ENCODE measurements at regions not wholly inside any gene's neighbourhood (a gene's known extent, or its start where the extent isn't known, plus 50 kb on each side); places are given as distances from the start of the nearest gene placed in this dataset.

DNA sequence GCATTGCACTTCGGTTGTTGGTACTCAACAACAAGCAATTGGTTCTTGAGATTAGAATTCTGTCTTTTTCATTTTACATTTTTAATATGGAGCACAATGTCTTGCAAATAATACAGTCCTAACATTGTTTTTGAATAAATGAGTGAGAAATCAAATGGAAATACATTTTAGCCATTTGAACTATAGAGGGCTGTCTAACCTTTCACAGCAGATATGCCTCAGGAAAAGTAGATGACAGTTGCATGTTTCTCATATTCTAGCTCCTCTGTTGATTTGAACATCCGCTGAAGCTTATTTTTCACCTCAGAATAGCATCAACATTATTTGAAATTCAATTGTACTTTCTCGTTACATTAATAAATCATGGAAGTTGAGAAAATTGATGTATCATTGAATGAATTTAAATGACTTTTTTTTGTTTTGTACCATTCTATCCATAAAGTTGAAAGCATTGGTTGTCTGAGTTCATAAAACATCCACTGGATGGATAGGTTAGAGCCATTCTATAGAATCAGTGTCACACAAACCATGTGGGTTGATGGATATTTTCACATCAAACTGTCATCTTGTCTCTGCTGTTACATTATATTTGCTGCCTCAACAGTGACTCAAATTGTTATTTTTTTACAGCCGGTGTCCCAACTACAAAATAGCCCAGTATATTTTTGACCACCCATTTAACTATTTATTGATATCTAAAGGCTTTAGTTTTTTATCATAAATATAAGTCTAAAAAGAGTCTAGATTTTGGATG lies 928.3 kb downstream of the NSUN3 start:
- no peak for DNase-seq (ENCODE audit: low spot score)

DNA sequence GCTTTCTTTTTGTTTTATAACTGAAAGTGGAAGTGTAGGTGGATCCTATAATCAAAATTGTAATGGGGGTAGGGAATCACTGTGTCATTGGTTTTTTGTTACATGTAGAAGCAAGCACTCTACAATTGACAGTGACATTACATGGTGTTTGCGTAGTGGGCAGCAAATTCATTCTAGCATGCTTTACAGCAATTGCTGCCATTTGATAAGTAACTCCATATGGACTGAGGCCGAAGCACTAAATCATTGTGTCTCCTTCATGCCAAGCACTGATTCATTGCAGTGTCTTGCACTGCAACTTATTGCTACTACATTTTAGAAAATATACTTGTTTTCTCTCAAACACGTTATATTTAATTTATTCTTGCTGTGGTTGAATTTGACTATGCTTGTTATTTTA lies 933.9 kb downstream of the NSUN3 start:
- DNase-seq (ENCODE audit: low spot score), result no peak

DNA sequence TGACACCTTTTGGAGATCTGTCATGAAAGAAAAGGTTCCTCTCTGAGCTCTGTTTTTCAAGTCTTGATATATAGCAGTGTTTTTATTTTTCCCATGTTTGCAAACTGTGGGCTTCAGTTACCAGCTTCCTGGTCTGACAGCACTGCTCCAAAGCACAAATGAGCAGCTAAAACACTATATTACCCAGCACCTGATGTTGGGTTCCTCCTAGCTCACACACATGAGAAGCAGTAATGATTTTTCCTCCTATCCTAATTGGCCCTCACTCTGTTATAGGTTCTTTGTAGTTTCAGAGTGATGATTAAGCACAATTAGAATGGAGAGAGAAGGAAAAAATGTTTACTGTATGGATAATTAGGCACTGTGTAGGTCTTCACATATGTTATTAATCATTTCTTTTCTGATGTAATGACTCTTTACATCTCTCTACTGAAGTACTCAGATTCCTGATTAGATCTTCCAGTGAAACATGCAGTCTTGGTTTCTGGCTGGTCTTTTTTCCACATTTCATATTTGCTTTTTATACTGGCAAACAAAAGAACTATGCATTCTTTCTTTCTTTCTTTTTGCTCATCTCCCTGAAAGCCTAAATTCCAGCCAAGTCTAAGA lies 939.7 kb downstream of the NSUN3 start:
- DNase-seq (ENCODE audit: low spot score), result no peak

DNA sequence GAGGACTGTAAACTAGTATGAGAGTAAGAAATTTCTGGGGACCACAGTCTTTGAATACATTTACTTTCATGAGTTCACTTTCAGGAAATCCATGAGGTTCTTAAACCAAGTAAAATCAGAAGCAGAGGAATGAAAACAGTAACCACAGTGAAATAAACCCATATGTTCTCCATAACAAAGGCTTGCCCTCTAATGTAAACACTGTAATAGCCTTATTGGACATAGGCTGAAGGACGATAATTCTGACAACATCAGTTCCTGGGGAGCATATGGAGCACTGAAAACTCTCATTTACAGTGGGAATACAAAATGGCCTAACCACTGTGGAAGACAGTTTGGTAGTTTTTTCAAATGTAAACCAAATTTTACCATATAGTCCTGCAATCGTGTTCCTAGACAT lies 965.8 kb downstream of the NSUN3 start:
- DNase-seq (ENCODE audit: low spot score), result no peak

DNA sequence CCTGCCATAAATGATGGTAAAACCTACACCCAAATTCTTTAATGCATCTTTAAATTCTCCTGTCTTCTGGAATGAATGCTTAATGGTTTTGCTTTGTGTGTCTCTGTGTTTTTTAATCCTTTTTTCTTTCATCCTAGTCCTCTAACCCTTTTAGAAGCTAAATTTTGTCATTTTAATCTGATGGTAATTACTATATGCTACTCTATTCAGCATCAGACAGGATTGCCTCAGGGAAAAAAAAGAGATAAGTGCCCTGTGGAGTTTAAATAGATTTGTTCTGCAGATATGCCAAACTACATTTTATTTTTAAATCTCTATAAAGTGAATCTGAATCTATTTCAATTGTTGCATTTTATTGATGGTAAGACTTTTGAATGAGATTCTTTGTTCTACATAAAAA lies 966.8 kb downstream of the NSUN3 start:
- DNase-seq (ENCODE audit: low spot score), result no peak

DNA sequence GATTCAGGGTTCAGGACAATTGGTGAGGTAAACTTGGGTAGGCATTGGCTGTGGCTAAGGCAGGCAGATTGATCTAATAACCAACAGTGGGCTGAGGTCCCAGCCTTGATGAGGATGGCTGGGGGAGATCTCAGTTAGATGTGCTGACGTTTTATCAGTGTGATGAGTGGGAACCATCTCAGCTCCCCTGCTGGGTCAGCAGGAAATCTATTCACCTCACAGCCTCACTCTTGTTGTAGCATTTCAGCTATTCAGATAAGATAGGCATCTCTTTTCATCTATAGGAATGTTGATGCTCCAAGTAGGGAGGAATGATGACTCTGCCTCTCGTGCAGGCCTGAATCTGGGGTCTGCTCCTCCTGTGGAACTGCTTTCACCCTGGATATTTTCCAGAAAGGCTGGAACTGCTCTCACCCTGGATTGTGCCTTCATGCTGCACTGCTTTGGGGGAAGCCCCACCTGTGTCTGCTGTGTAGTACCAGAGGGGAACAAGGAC lies 973.7 kb downstream of the NSUN3 start:
- no peak for DNase-seq (ENCODE audit: low spot score)

DNA sequence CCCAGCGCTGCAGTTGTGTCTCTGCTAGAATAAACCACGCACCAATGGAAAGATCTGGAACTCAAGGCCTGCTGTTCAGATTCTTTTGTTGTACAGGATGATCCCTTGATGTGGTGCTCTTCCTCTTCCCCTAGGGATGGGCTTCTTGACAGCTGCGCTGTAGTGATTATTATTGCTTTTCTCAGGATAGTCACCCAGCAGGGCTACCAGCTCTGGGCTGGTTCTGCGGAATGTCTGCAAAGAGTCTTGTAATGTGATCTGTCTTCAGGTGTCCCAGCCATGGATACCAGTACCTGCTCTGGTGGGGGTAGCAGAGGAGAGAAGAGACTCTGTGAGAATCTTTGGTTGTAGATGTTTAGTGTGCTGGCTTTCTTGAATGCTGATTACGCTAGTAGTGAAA lies 974.2 kb downstream of the NSUN3 start:
- DNase-seq (ENCODE audit: low spot score), result no peak

DNA sequence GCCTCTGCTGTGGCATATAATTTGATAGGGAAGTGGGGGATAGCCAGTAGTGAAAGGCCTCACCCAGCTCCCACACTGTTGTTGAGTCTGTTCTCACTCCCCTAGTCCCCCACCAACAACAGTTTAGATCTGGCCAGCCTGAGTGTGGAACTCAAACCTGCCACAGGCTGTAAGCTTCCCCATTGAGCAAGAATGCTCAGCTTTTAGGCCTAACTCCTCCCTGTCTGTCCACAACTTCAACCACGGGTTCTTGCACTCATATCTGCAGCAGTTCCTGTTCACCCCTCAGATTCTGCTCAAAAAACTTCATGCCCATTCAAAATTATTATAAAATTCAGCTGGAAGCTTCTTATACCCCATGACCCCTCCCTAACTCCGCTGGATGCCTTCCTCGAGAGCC lies 975.1 kb downstream of the NSUN3 start:
- DNase-seq (ENCODE audit: low spot score), result no peak

DNA sequence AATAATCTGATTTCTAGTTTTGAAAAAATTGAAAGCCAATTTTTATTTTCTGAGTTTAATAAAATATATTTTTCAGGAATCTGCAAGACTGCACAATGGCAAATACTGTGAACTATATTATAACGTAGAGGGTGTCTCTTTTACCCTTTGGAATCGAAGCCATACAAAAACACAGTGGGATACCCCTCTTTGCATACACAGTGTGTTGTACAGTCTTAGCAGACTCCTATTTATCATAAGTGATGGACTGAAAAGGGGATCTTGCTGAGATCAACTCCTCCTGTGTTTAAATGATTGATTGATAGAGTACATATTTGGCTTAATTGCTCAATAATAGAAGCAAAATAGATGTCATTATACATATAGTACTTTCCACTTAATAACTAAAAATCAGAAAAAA lies 981.2 kb downstream of the NSUN3 start:
- no peak for DNase-seq (ENCODE audit: low spot score)

DNA sequence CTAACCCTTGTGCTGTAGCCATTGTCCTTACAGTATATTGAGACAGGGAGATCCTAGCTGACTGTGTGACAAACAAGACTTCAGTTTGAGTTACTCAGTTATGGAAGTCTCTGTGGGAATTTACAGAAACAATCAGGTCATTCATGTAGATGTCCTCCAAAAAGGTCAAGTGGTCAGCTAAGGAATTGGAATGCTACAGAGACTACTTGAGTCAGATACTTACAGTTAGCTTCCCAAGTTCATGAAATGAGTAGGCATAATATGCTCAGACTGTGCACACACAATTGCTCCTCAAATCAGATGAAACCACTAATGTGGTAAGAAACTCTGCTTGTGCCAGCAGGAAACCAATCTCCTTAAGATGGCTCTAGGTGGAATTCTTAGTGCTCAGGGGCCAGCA lies 985.7 kb downstream of the NSUN3 start:
- no peak for DNase-seq (ENCODE audit: low spot score)

DNA sequence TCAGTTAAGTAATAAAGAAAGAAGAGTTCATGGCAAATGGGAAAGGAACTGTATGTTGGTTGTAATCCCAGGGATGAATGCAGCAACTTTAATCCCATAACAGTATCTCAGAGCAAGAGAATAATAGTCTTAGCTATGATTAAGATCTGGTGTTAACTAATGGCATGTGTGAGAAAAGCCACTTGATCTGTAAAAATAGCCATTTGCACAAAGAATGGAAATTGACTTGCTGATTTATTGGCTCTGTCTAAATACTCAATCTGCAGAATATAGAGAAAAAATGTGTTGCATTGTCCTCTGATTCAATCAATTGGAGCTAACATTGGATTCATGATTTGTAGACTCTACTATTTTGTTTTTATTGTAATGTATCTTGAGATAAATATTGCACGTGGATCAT lies 987.0 kb downstream of the NSUN3 start:
- DNase-seq (ENCODE audit: low spot score), result no peak

DNA sequence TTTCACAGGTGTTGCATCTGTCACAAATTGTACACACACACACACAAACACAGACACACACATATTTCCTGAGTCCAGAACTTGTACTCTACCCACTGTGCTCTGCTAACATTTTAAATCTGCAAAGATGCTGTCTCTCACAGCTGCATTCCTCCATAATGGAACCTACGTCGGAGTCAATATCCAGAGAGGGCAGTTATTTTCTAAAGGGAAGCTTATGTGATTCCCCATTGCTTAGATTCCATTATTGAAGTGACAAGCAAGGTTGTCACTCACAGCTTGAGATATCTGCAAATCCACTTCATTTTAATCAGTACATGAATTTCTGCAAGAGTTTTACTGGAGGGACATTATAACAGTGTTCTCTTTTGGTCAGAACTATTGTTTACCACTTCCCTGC lies 992.4 kb downstream of the NSUN3 start:
- no peak for DNase-seq (ENCODE audit: low spot score)

DNA sequence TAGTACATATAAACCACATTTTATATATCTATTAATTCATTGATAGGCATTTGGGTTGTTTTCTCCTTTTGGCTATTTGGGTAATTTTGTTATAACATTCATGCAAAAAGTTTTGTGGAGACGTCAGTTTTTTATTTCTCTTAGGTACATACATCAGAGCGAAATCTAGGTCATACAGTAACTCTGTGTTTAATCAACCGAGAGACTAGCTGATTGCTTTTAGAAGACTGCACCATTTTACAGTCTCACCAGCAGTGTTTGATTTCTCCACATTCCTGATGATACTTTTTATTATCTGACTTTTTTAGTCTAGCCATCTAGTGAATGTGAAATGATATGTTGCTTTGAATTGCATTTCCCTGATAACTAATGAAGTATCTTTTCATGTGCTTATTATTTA lies 1019.3 kb downstream of the NSUN3 start:
- DNase-seq (ENCODE audit: low spot score), result no peak

DNA sequence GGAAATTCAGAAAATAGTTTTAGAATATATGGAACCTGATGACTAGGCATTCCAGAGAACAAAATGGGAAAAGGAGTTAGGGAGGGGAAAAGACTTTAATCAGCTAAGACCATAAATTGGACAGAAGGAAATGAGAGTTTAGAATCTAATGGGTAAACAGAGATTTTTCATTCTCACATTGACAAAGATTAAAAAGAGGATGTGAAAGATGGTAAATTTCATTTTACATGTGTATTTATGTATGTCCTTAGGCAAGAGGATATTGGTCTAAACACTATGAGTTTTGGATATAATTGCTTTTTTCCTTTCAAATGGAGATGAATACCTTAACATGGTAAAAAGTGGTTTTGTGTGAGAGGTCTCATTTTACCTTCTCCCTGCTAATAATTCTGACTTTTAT lies 1021.9 kb downstream of the NSUN3 start:
- DNase-seq (ENCODE audit: low spot score), result no peak

DNA sequence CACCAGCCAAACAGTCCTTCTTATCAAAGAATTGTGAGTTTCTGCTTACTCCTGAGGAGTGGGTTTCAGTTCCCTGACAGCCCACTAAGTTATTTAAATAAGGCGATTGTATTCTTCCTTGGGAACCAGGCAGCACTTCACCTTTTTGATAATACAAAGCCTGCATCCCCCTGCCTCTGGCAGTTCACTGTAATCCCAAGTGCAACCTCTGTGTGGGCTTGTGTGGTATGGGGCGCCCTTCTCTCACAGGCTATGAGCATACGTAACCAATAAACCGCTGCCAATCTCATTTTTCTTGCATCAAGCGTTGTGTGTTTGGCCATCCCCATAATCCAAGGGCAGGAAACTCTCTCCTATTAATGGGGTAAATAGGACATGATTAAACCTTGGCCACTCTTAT lies 1025.6 kb downstream of the NSUN3 start:
- DNase-seq (ENCODE audit: low spot score), result no peak

DNA sequence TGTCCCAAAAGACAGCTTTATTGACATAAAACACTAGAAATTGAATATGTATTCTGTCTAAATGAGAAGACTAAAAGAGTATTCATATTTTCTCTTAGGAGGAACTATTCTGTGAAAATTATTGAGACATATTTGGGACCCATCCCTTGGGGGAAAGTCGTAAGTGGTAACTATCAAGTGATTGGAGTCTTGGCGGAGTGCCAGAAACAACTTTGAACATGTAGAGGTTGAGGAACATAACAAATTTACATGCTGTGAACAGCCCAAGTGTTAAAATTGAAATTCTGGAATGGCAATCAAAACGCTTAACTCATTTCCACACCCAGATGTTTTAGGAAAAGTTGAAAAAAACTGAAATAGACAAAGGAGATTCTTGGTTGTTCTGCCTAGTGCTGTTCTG lies 1034.6 kb downstream of the NSUN3 start:
- DNase-seq (ENCODE audit: low spot score), result no peak

DNA sequence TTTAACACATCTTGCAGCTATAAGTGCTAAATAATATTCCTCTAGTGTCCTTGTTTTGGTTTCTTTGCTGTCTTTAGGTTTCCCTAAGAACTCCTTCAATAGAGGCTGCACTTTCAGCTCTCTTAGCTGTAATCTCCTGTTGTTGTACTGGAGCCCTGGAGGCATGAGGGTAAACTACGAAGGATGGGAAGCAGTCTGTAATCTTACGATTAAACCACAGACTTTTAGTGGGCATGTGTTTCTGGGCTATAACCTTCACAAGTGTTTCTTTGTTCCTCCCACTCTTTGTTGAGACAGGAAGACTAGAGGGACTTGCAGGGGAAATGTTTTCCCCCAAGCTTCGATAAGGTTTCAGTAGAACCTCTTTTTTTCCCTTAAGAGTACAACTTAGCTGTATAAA lies 1058.1 kb downstream of the NSUN3 start:
- DNase-seq (ENCODE audit: low spot score), result no peak

DNA sequence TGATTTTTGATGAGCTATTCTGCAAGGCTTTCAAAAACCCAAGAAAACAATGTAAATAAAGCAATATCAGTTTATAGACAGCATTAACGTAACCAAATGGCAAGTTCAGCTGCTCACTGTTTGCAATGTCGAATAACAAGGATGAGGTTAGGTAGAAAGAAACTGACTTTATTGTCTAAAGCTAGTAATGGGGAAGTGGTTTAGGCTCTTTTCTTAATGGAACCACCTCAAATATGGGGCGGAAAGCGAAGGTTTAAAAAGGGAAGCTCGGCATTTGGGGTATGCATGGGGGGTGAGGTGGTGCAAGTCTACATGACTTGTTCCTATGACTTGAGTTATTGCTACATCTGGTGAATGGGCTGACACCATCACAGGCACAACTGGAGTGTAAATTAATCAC lies 1060.2 kb downstream of the NSUN3 start:
- no peak for DNase-seq (ENCODE audit: low spot score)

DNA sequence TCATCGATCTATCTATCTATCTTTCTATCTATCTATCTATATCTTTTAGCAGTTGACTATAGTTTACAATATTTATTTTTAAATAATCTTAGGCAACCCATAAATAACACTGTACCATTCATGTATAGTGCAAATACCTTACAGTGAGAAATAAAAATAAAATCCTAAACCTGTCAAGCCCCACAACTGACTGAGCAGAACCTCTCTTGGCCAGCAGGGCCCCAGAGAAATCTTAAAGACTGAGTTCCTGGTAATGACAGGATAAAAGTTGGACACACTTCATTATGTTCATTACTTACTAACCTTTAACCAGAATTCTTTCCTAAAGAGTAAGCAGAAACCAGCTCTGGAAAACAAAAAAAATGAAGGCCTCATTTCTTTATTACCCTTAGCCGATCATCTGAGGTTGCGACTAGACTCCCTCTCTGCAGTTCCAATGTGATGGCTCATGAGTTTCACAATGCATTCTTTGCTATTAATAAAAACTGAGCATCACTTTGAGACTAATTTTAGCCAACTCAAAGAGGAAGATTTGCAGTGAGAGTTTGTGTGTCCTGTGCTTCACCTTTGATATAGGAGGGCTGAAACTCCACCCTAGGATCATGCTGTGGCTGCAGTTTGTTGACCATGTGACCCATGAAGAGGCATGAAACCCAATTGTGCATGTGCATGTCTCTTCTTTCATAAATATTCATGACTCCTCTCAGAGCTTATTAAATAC lies 1072.0 kb downstream of the NSUN3 start:
- no peak for DNase-seq (ENCODE audit: low spot score)

DNA sequence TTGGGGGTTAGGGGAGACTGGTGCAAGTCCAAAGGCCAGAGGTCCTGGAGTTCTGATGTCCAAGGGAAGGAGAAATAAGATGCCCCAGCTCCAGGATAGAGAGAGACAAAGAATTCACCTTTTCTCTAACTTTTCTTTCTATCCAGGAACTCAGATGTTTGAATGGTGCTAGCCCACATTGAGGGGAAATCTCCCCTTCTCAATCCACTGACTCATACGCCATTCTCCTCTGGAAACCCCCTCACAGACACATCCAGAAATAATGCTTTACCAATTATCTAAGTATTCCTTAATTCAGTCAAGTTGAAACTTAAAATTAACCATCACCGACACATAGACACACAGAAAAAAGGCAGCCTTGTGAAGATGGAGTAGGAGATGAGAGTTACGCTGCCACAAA lies 1085.2 kb downstream of the NSUN3 start:
- DNase-seq (ENCODE audit: low spot score), result no peak

DNA sequence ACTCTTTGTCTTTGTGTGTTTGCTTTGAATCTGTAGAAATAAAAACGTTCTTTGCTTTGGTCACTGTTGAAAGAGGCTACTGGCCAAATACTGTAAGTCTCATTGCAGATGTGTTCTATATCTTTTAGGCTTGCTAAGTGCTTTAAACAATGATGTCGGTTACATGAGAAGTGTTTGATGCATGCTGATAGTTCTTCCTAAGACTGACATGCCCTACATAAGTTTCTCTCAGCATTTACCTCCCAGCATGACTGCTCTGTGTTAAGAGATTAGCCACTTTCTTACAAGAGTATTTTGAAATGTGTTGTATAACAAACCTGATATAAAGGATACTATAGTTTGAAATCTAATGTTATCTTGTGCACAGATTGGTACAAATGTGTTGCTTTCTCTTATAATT lies 1088.7 kb downstream of the NSUN3 start:
- no peak for DNase-seq (ENCODE audit: low spot score)

DNA sequence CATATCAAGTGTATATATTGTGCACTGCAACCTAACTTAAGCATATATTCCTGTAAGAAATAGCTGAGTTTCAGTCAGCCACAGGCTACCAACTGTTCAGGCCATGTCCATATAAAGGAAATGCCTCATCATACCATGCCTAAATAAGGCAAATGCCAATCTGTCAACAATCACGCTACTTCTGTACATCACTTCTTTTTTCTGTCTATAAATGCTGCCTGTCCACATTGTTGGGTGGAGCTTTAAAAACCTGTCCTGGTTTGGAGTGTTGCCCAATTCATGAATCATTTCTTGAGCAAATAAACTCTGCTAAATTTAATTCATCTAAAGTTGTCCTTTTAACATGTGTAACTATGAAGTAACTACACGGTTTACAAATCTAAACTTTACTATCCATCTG lies 1091.9 kb downstream of the NSUN3 start:
- no peak for DNase-seq (ENCODE audit: low spot score)

DNA sequence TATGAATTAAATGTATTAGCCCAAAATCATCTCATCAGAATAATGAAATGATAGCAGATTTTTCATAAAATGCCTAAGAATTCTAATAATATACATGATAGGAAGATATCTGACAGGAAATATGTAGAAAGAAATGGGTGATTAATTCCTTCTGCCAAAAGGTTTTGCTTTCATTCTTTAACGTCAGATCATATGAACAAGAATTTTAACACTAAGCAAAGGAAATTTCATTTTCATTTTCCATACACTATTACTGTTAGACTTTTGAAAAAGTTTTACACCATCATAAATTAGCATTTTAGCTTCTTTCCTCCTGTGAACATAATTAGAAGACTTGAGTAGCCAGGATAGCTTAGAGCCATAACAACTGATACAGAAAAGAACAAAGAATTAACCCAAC lies 1099.9 kb downstream of the NSUN3 start:
- no peak for DNase-seq (ENCODE audit: low spot score)

All from CD4-positive, alpha-beta T cell treated with Interleukin-2 at 100 ng/mL for 4 hours (primary cell).